Lower leg skin (tissue), 3 donors: ENCODE measurements at regions not wholly inside any gene's neighbourhood (a gene's known extent, or its start where the extent isn't known, plus 50 kb on each side); places are given as distances from the start of the nearest gene placed in this dataset.

ENCODE experiments used
- CTCF ChIP-seq, 3 donors: fragments of 450-650 bp; IDR thresholded peaks; one replicate each; pipeline ENCODE4 v1.5.1; 2016; ENCODE audit warnings: antibody characterized with exemption in 3 of 3, mild to moderate bottlenecking in 3 of 3, moderate library complexity in 2 of 3
- POLR2A ChIP-seq, 2 donors: fragments of 450-650 bp; IDR thresholded peaks; one replicate each; pipeline ENCODE4 v1.6.1; 2016 to 2017; ENCODE audit warnings: antibody characterized with exemption in 2 of 2, mild to moderate bottlenecking in 1 of 2, moderate library complexity in 1 of 2

- no peak for TF ChIP-seq POLR2A (IDR thresholded peaks at IDR 0.05)
- TF ChIP-seq CTCF (IDR thresholded peaks at IDR 0.05), result no peak
These were observed 331.3 kb upstream of the EEF2KMT start for GRCh38 chr16:5428932-5429331.
